Mesothelial cell of epicardium (in vitro differentiated cells): ENCODE measurements at regions not wholly inside any gene's neighbourhood (a gene's known extent, or its start where the extent isn't known, plus 50 kb on each side); places are given as distances from the start of the nearest gene placed in this dataset.

Source experiments
- DNase-seq, 2 experiments: peaks; one replicate each; pipeline ENCODE4 v3.0.0; 2021; ENCODE audit warnings: low spot score in 2 of 2; ENCODE audit not compliant: unreplicated experiment in 2 of 2
- H3K27ac Mint-ChIP-seq: 2 replicates; pipeline ENCODE4 v1.8.0; 2021; ENCODE audit warnings: mixed read lengths
- H3K27me3 Mint-ChIP-seq: 2 replicates; pipeline ENCODE4 v1.8.0; 2021; ENCODE audit warnings: low read depth, mixed read lengths
- H3K36me3 Mint-ChIP-seq: 2 replicates; pipeline ENCODE4 v1.8.0; 2021; ENCODE audit warnings: mixed read lengths
- H3K4me1 Mint-ChIP-seq: 2 replicates; pipeline ENCODE4 v1.8.0; 2021; ENCODE audit warnings: mixed read lengths
- H3K4me3 Mint-ChIP-seq: 2 replicates; pipeline ENCODE4 v1.8.0; 2021; ENCODE audit warnings: mild to moderate bottlenecking, moderate library complexity, mixed read lengths
- H3K9me3 Mint-ChIP-seq: 2 replicates; pipeline ENCODE4 v1.8.0; 2021; ENCODE audit warnings: mixed read lengths
- CTCF ChIP-seq: fragments of 200-600 bp; sonication (generic); IDR thresholded peaks from one replicate; pipeline ENCODE4 v1.5.0; 2021; ENCODE audit warnings: antibody characterized with exemption; ENCODE audit not compliant: unreplicated experiment

GRCh38 chr12:111056618-111057521 is 136.5 kb upstream of the MYL2 start:
- Mint-ChIP-seq H3K27ac (no peak overlapping the region), H3K9me3 (no peaks in the 10 kb centered on the region), H3K4me1 (peaks cover 23% of the 10 kb centered on the region), H3K4me3 (no peak overlapping the region), H3K27me3 (no peaks in the 10 kb centered on the region), H3K36me3 (no peaks in the 10 kb centered on the region)
- TF ChIP-seq CTCF: no peak
- DNase-seq: no peak

- Mint-ChIP-seq H3K4me3 (no peak overlapping the region), H3K36me3 (no peaks in the 10 kb centered on the region), H3K9me3 (no peaks in the 10 kb centered on the region), H3K27ac (no peak overlapping the region), H3K27me3 (no peaks in the 10 kb centered on the region), H3K4me1 (peaks cover 23% of the 10 kb centered on the region)
- DNase-seq: no peak
- TF ChIP-seq CTCF: no peak
These were observed 135.0 kb upstream of the MYL2 start for GRCh38 chr12:111055181-111055880.

DNA sequence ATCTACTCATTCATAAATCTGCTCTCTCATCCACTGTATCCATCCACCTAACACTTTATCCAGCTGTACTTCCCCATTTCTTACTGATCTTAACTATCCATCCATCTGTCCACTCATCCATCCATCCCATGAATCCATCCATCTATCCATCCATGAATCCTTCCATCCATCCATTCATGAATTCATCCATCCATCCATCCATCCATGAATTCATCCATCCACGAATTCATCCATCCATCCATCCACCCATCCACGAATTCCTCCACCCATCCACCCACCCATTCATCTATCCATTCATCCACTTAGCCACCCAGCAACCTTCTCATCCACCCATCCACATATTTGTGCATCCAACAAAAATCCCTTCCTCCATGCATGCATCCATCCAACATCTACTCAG is 128.6 kb upstream of the MYL2 start:
- no peaks in the 10 kb centered on the region for H3K9me3 Mint-ChIP-seq
- H3K4me1 Mint-ChIP-seq: no peaks in the 10 kb centered on the region
- no peak for TF ChIP-seq CTCF
- H3K27ac Mint-ChIP-seq: no peak overlapping the region
- H3K36me3 Mint-ChIP-seq: no peaks in the 10 kb centered on the region
- H3K27me3 Mint-ChIP-seq: peaks cover 19% of the 10 kb centered on the region
- no peak overlapping the region for H3K4me3 Mint-ChIP-seq
- DNase-seq: no peak

GRCh38 chr12:111046896-111047295 is 126.5 kb upstream of the MYL2 start:
- TF ChIP-seq CTCF: no peak
- H3K27ac Mint-ChIP-seq: no peak overlapping the region
- H3K4me1 Mint-ChIP-seq: no peaks in the 10 kb centered on the region
- H3K4me3 Mint-ChIP-seq: no peak overlapping the region
- no peaks in the 10 kb centered on the region for H3K9me3 Mint-ChIP-seq
- DNase-seq: no peak
- peaks cover 19% of the 10 kb centered on the region for H3K27me3 Mint-ChIP-seq
- no peaks in the 10 kb centered on the region for H3K36me3 Mint-ChIP-seq

- DNase-seq: no peak
- no peak overlapping the region for H3K27ac Mint-ChIP-seq
- H3K9me3 Mint-ChIP-seq: no peaks in the 10 kb centered on the region
- H3K4me3 Mint-ChIP-seq: no peak overlapping the region
- TF ChIP-seq CTCF: no peak
- H3K27me3 Mint-ChIP-seq: peaks cover 19% of the 10 kb centered on the region
- H3K4me1 Mint-ChIP-seq: no peaks in the 10 kb centered on the region
- peaks cover 3% of the 10 kb centered on the region for H3K36me3 Mint-ChIP-seq
These were observed 125.6 kb upstream of the MYL2 start for GRCh38 chr12:111045941-111046340.
